ENCODE measurements at regions not wholly inside any gene's neighbourhood (a gene's known extent, or its start where the extent isn't known, plus 50 kb on each side); places are given as distances from the start of the nearest gene placed in this dataset.
"Not testable (repeated sequence)": the region's sequence is repeated elsewhere in the genome, so short reads cannot be mapped to it uniquely, and the experiment has no call there.

- Histone ChIP-seq H3K36me3 (no peaks in the 10 kb centered on the region), H3K4me3 (no peak overlapping the region), H3K9me3 (no peaks in the 10 kb centered on the region), H3K27me3 (no peaks in the 10 kb centered on the region), H3K27ac (no peak overlapping the region), H3K4me1 (no peaks in the 10 kb centered on the region)
- 84% methylated on average over 8 of the region's 8 CpGs for WGBS (ENCODE audit: insufficient coverage, low coverage, low lambda C conversion rate, missing lambda C conversion rate)
- intact Hi-C loops (cut with DNase I): no loop called here
- TF ChIP-seq CTCF (IDR thresholded peaks at IDR 0.05) (peak in 2 of 4 donors; percentile 9 to 20), POLR2A (IDR thresholded peaks at IDR 0.05) (no peak)
- peak in 1 of 3 donors; percentile 45 for DNase-seq
- peak in 3 of 4 donors; percentile 7 to 55 (median 50) for ATAC-seq
Measured at GRCh38 chr1:234781241-234782065, 171.5 kb upstream of the IRF2BP2 start.

- intact Hi-C loops (cut with DNase I): no loop called here
- ATAC-seq: peak in 1 of 4 donors; percentile 23
Measured at GRCh38 chr1:234780531-234781162, 170.7 kb upstream of the IRF2BP2 start.

GRCh38 chr1:234780112-234780511 is 170.1 kb upstream of the IRF2BP2 start:
- intact Hi-C loops (cut with DNase I): no loop called here
- no peaks in the 10 kb centered on the region for H3K27me3 ChIP-seq
- no peaks in the 10 kb centered on the region for H3K4me1 ChIP-seq
- DNase-seq: peak in 1 of 3 donors; percentile 28
- H3K36me3 ChIP-seq: no peaks in the 10 kb centered on the region
- 80% methylated on average over 3 of the region's 3 CpGs for WGBS (ENCODE audit: insufficient coverage, low coverage, low lambda C conversion rate, missing lambda C conversion rate)
- no peak overlapping the region for H3K4me3 ChIP-seq
- ATAC-seq: no peak
- no peaks in the 10 kb centered on the region for H3K9me3 ChIP-seq
- TF ChIP-seq CTCF (IDR thresholded peaks at IDR 0.05) (no peak), POLR2A (IDR thresholded peaks at IDR 0.05) (no peak)
- no peak overlapping the region for H3K27ac ChIP-seq

More at GRCh38 chr1:234780531-234781162, 170.7 kb upstream of the IRF2BP2 start:
- no peaks in the 10 kb centered on the region for H3K9me3 ChIP-seq
- H3K36me3 ChIP-seq: no peaks in the 10 kb centered on the region
- no peak overlapping the region for H3K27ac ChIP-seq
- no peaks in the 10 kb centered on the region for H3K4me1 ChIP-seq
- peak in 2 of 3 donors; percentile 49 to 70 for DNase-seq
- H3K4me3 ChIP-seq: no peak overlapping the region
- TF ChIP-seq CTCF (IDR thresholded peaks at IDR 0.05) (no peak), POLR2A (IDR thresholded peaks at IDR 0.05) (no peak)
- WGBS (ENCODE audit: insufficient coverage, low coverage, low lambda C conversion rate, missing lambda C conversion rate): 72% methylated on average over 13 of the region's 13 CpGs
- no peaks in the 10 kb centered on the region for H3K27me3 ChIP-seq

GRCh38 chr1:234779600-234779999 is 169.6 kb upstream of the IRF2BP2 start:
- DNase-seq: peak in 1 of 3 donors; percentile 28
- WGBS (ENCODE audit: insufficient coverage, low coverage, low lambda C conversion rate, missing lambda C conversion rate): 87% methylated on average over 5 of the region's 5 CpGs

GRCh38 chr1:234779160-234779538 is 169.2 kb upstream of the IRF2BP2 start:
- no peak for TF ChIP-seq CTCF (IDR thresholded peaks at IDR 0.05)
- TF ChIP-seq POLR2A (IDR thresholded peaks at IDR 0.05): no peak
- no peaks in the 10 kb centered on the region for H3K4me1 ChIP-seq
- no peak overlapping the region for H3K4me3 ChIP-seq
- intact Hi-C loops (cut with DNase I): no loop called here
- no peak overlapping the region for H3K27ac ChIP-seq
- ATAC-seq: no peak
- whole genome bisulfite sequencing (ENCODE audit: insufficient coverage, low coverage, low lambda C conversion rate, missing lambda C conversion rate): 77% methylated on average over 7 of the region's 7 CpGs
- no peaks in the 10 kb centered on the region for H3K9me3 ChIP-seq
- peak in 1 of 3 donors; percentile 51 for DNase-seq
- no peaks in the 10 kb centered on the region for H3K36me3 ChIP-seq
- H3K27me3 ChIP-seq: no peaks in the 10 kb centered on the region

More at GRCh38 chr1:234779600-234779999, 169.6 kb upstream of the IRF2BP2 start:
- H3K4me3 ChIP-seq; H3K27me3 ChIP-seq; H3K9me3 ChIP-seq; H3K4me1 ChIP-seq; H3K27ac ChIP-seq; ATAC-seq; intact Hi-C loops (cut with DNase I); H3K36me3 ChIP-seq: not testable (repeated sequence)
